Endothelial cell of hepatic sinusoid (primary cell): ENCODE measurements at regions not wholly inside any gene's neighbourhood (a gene's known extent, or its start where the extent isn't known, plus 50 kb on each side); places are given as distances from the start of the nearest gene placed in this dataset.

Experiments used
- in situ Hi-C: cut with HindIII; loops from 2 replicates; pipeline ENCODE4 v1.10.0; 2017; ENCODE audit warnings: low sequenced_read_pairs

- in situ Hi-C loops: loop anchor here (10.0 kb wide), 1 partner anchor 58 kb away; no protein-coding TSS in a partner anchor
These were observed 95.8 kb upstream of the WDR1 start for GRCh38 chr4:10212400-10212799.

GRCh38 chr4:10207116-10207515 is 90.5 kb upstream of the WDR1 start:
- in situ Hi-C loops: no loop called here

GRCh38 chr4:10205223-10205622 is 88.6 kb upstream of the WDR1 start:
- in situ Hi-C loops: no loop called here

- in situ Hi-C loops: no loop called here
These were observed 87.9 kb upstream of the WDR1 start for GRCh38 chr4:10204401-10205058.

- in situ Hi-C loops: no loop called here
These were observed 87.3 kb upstream of the WDR1 start for GRCh38 chr4:10203851-10204250.

- in situ Hi-C loops: no loop called here
These were observed 85.0 kb upstream of the WDR1 start for GRCh38 chr4:10201381-10202223.

GRCh38 chr4:10200869-10201268 is 84.3 kb upstream of the WDR1 start:
- in situ Hi-C loops: no loop called here

- in situ Hi-C loops: no loop called here
These were observed 81.8 kb upstream of the WDR1 start for GRCh38 chr4:10198365-10198764.

- in situ Hi-C loops: no loop called here
These were observed 81.4 kb upstream of the WDR1 start for GRCh38 chr4:10197952-10198351.

GRCh38 chr4:10196191-10196590 is 79.6 kb upstream of the WDR1 start:
- in situ Hi-C loops: no loop called here

- in situ Hi-C loops: no loop called here
These were observed 75.7 kb upstream of the WDR1 start for GRCh38 chr4:10192331-10192730.

GRCh38 chr4:10188400-10189004 is 71.9 kb upstream of the WDR1 start:
- in situ Hi-C loops: no loop called here

GRCh38 chr4:10186228-10187214 is 69.9 kb upstream of the WDR1 start:
- in situ Hi-C loops: no loop called here

GRCh38 chr4:10185518-10186227 is 69.1 kb upstream of the WDR1 start:
- in situ Hi-C loops: no loop called here

- in situ Hi-C loops: no loop called here
These were observed 67.9 kb upstream of the WDR1 start for GRCh38 chr4:10184501-10184938.

- in situ Hi-C loops: no loop called here
These were observed 67.4 kb upstream of the WDR1 start for GRCh38 chr4:10184041-10184440.

GRCh38 chr4:10183462-10183861 is 66.9 kb upstream of the WDR1 start:
- in situ Hi-C loops: no loop called here

- in situ Hi-C loops: no loop called here
These were observed 66.1 kb upstream of the WDR1 start for GRCh38 chr4:10182446-10183424.
